MM.1S (cell line): ENCODE measurements at regions not wholly inside any gene's neighbourhood (a gene's known extent, or its start where the extent isn't known, plus 50 kb on each side); places are given as distances from the start of the nearest gene placed in this dataset.

ENCODE experiments used
- DNase-seq: peaks from one replicate; pipeline ENCODE4 v3.0.0-alpha.2; 2015
- H2AFZ ChIP-seq: fragments of 300-600 bp; sonication (generic); 2 replicates; pipeline ENCODE4 v1.6.0; 2016; ENCODE audit warnings: antibody characterized with exemption, low read length
- H3F3A ChIP-seq: fragments of 300-600 bp; sonication (generic); 2 replicates; pipeline ENCODE4 v1.6.1; 2016; ENCODE audit warnings: mild to moderate bottlenecking, antibody characterized with exemption, low read length, moderate library complexity, mixed read lengths; ENCODE audit not compliant: insufficient read depth
- H3K27ac ChIP-seq: fragments of 300-600 bp; sonication (generic); 2 replicates; pipeline ENCODE4 v1.5.1; 2016; ENCODE audit warnings: mild to moderate bottlenecking, low read length
- H3K27me3 ChIP-seq: fragments of 300-600 bp; sonication (generic); replicated peaks from 2 replicates; pipeline ENCODE4 v1.6.0; 2016; ENCODE audit warnings: low read length; ENCODE audit not compliant: insufficient read depth
- H3K36me3 ChIP-seq: fragments of 300-600 bp; sonication (generic); replicated peaks from 2 replicates; pipeline ENCODE4 v1.6.1; 2016; ENCODE audit warnings: mild to moderate bottlenecking, low read length, mixed read lengths; ENCODE audit not compliant: insufficient read depth
- H3K4me1 ChIP-seq: fragments of 300-600 bp; sonication (generic); 2 replicates; pipeline ENCODE4 v1.6.1; 2016; ENCODE audit warnings: low read length, mixed read lengths
- H3K4me2 ChIP-seq: fragments of 300-600 bp; sonication (generic); 2 replicates; pipeline ENCODE4 v1.6.0; 2016; ENCODE audit warnings: low read depth, low read length
- H3K4me3 ChIP-seq: fragments of 300-600 bp; sonication (generic); 2 replicates; pipeline ENCODE4 v1.5.1; 2016; ENCODE audit warnings: low read length, mixed read lengths
- H3K79me2 ChIP-seq: fragments of 300-600 bp; sonication (generic); 2 replicates; pipeline ENCODE4 v1.6.1; 2016; ENCODE audit warnings: mixed run types, low read length, mixed read lengths
- H3K9ac ChIP-seq: fragments of 300-600 bp; sonication (generic); 2 replicates; pipeline ENCODE4 v1.6.1; 2016; ENCODE audit warnings: low read length, mixed read lengths
- H3K9me2 ChIP-seq: fragments of 300-600 bp; sonication (generic); replicated peaks from 2 replicates; pipeline ENCODE4 v1.6.1; 2016; ENCODE audit warnings: mild to moderate bottlenecking, low read length, mixed read lengths; ENCODE audit not compliant: insufficient read depth
- H3K9me3 ChIP-seq: fragments of 300-600 bp; sonication (generic); replicated peaks from 2 replicates; pipeline ENCODE4 v1.6.1; 2016; ENCODE audit warnings: mild to moderate bottlenecking, low read length, mixed read lengths; ENCODE audit not compliant: insufficient read depth
- H4K20me1 ChIP-seq: fragments of 300-600 bp; sonication (generic); 2 replicates; pipeline ENCODE4 v1.6.1; 2016; ENCODE audit warnings: mild to moderate bottlenecking, low read length, moderate library complexity, mixed read lengths; ENCODE audit not compliant: insufficient read depth
- EZH2 ChIP-seq: fragments of 300-600 bp; sonication (generic); optimal IDR thresholded peaks from 2 replicates; pipeline ENCODE3; 2017; ENCODE audit warnings: low read depth, mild to moderate bottlenecking, antibody characterized with exemption, low read length, mixed read lengths
- EZH2phosphoT487 ChIP-seq: fragments of 300-600 bp; sonication (generic); IDR thresholded peaks from 2 replicates; pipeline ENCODE4 v1.6.1; 2018; ENCODE audit warnings: antibody characterized with exemption, low read length
- TF ChIP-seq, protein P1 (sequence below): fragments of 300-600 bp; sonication (generic); IDR thresholded peaks from 2 replicates; pipeline ENCODE4 v1.5.1; 2016; ENCODE audit warnings: antibody characterized with exemption, low read length, mixed read lengths

DNA sequence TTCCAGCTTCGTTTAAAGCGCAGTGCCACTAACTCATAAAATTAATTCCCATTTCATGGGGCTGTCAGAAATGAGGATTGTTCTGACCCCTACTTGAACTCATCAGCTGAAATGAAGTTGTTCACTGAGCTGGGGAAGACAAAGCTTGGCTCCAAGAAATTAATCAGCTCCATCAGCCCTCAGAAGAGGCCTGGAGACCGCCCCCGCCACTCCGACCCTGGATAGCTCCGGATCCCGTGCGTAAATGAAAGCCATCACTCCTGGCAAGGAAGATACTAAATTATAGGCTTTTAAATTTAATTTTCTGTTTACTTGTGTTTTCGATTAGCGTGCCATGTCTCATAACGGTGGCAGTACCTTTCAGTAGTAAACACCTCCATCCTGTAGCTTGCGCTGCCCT lies 142.8 kb upstream of the IRX2 start:
- DNase-seq, result no peak
- H3K9ac ChIP-seq, result no peak overlapping the region
- peaks cover 7% of the 10 kb centered on the region for H3K4me1 ChIP-seq
- H3K27ac ChIP-seq, result no peak overlapping the region
- no peak overlapping the region for H2AFZ ChIP-seq
- TF ChIP-seq EZH2phosphoT487, result no peak
- no peak for TF ChIP-seq EZH2
- TF ChIP-seq, protein P1, sequence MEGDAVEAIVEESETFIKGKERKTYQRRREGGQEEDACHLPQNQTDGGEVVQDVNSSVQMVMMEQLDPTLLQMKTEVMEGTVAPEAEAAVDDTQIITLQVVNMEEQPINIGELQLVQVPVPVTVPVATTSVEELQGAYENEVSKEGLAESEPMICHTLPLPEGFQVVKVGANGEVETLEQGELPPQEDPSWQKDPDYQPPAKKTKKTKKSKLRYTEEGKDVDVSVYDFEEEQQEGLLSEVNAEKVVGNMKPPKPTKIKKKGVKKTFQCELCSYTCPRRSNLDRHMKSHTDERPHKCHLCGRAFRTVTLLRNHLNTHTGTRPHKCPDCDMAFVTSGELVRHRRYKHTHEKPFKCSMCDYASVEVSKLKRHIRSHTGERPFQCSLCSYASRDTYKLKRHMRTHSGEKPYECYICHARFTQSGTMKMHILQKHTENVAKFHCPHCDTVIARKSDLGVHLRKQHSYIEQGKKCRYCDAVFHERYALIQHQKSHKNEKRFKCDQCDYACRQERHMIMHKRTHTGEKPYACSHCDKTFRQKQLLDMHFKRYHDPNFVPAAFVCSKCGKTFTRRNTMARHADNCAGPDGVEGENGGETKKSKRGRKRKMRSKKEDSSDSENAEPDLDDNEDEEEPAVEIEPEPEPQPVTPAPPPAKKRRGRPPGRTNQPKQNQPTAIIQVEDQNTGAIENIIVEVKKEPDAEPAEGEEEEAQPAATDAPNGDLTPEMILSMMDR, result no peak
- no peaks in the 10 kb centered on the region for H3F3A ChIP-seq
- H3K4me3 ChIP-seq, result no peak overlapping the region
- no peaks in the 10 kb centered on the region for H3K9me3 ChIP-seq
- no peaks in the 10 kb centered on the region for H3K36me3 ChIP-seq
- H3K27me3 ChIP-seq, result no peaks in the 10 kb centered on the region
- no peaks in the 10 kb centered on the region for H3K79me2 ChIP-seq
- no peaks in the 10 kb centered on the region for H4K20me1 ChIP-seq
- no peaks in the 10 kb centered on the region for H3K9me2 ChIP-seq
- H3K4me2 ChIP-seq, result no peak overlapping the region

DNA sequence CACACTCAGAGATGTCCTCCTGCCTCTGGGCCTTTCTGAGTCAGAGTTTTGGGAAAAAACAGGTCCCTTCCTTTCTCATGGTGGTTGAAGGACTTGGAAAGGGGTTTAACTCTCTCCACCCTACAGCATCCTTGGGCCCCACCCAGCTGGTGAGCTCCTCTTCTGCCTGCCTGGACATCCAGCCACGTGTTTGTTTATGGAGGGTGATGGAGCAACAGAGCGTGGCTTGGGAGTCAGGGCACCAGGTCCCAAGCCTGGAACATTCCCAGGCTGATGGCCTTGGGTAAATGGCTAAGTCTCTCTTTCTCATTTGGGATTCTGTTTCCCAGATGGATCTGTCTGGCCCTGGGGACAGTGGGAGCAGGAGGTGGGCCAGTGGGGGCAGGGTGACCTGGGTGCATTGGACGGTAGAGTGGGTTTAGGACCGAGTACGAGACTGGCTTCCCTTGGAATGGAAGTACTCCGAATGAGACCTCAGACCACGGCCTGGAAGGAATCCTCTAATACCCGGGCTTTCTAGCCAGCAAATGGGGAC lies 141.1 kb upstream of the IRX2 start:
- Histone ChIP-seq H3F3A (no peaks in the 10 kb centered on the region), H3K4me2 (no peak overlapping the region), H3K79me2 (no peaks in the 10 kb centered on the region), H3K9me3 (no peaks in the 10 kb centered on the region), H3K4me1 (no peaks in the 10 kb centered on the region), H4K20me1 (no peaks in the 10 kb centered on the region), H3K4me3 (no peak overlapping the region), H3K27me3 (no peaks in the 10 kb centered on the region), H3K9ac (no peak overlapping the region), H3K27ac (no peak overlapping the region), H3K36me3 (no peaks in the 10 kb centered on the region), H3K9me2 (no peaks in the 10 kb centered on the region), H2AFZ (no peak overlapping the region)
- DNase-seq, result no peak
- no peak for TF ChIP-seq EZH2
- no peak for TF ChIP-seq EZH2phosphoT487
- TF ChIP-seq, protein P1, result no peak

DNA sequence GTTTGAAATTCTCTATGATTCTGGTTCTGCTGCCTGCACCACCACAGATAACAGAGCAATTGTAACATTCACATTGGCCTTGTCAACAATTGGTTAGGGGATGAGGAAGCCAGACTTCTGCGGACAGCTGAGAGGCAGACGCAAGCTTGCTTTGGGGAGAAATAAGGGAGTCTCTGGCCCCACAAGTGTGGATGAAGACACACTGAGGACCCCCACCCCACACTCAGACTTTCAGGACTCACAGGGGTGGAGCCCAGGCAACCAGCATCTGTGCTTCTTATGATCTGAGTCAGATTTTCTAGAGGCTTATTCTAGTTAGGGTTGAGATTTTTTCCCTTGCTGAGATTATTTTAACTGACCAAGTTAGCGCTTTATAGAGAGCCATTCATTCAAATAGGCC lies 140.3 kb upstream of the IRX2 start:
- H4K20me1 ChIP-seq, result no peaks in the 10 kb centered on the region
- TF ChIP-seq EZH2, result no peak
- H3K9ac ChIP-seq, result no peak overlapping the region
- no peaks in the 10 kb centered on the region for H3F3A ChIP-seq
- no peaks in the 10 kb centered on the region for H3K79me2 ChIP-seq
- H3K36me3 ChIP-seq, result no peaks in the 10 kb centered on the region
- no peak overlapping the region for H3K27ac ChIP-seq
- H3K4me2 ChIP-seq, result no peak overlapping the region
- H2AFZ ChIP-seq, result no peak overlapping the region
- no peaks in the 10 kb centered on the region for H3K9me3 ChIP-seq
- H3K9me2 ChIP-seq, result no peaks in the 10 kb centered on the region
- H3K4me1 ChIP-seq, result no peaks in the 10 kb centered on the region
- DNase-seq, result no peak
- no peak overlapping the region for H3K4me3 ChIP-seq
- no peaks in the 10 kb centered on the region for H3K27me3 ChIP-seq

DNA sequence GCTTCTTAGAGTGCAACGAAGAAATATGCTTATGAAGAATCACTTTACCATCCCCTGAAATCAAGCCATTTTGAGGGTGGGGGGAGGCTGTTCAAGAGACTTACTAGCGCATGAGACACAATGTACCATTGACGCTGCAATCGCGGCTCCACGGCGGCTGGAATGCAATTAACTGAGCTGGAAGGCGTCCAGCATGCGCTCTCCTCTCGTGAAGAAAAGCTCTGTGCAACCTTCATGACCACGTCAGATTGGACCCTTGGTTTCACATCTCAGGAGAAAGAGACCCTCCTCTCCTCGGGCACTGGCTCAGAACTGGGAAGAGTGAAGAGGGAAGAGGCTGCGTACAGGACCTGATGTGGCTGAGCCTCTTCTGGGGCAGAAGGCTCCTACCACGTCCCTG lies 138.5 kb upstream of the IRX2 start:
- no peak for DNase-seq
- TF ChIP-seq EZH2, result no peak
- TF ChIP-seq, protein P1, result no peak
- TF ChIP-seq EZH2phosphoT487, result no peak
- H3K9me2 ChIP-seq, result no peaks in the 10 kb centered on the region
- H3K9me3 ChIP-seq, result no peaks in the 10 kb centered on the region
- no peaks in the 10 kb centered on the region for H3K36me3 ChIP-seq
- no peak overlapping the region for H3K27ac ChIP-seq
- H2AFZ ChIP-seq, result no peak overlapping the region
- H3K79me2 ChIP-seq, result no peaks in the 10 kb centered on the region
- H4K20me1 ChIP-seq, result no peaks in the 10 kb centered on the region
- no peak overlapping the region for H3K4me2 ChIP-seq
- no peak overlapping the region for H3K9ac ChIP-seq
- no peaks in the 10 kb centered on the region for H3K4me1 ChIP-seq
- H3K27me3 ChIP-seq, result no peaks in the 10 kb centered on the region
- no peaks in the 10 kb centered on the region for H3F3A ChIP-seq
- H3K4me3 ChIP-seq, result no peak overlapping the region
